ENCODE measurements at regions not wholly inside any gene's neighbourhood (a gene's known extent, or its start where the extent isn't known, plus 50 kb on each side); places are given as distances from the start of the nearest gene placed in this dataset.

GRCh38 chr9:87085073-87085472 lies 137.8 kb upstream of the GAS1 start:
- H3K27me3 ChIP-seq (ENCODE audit: control insufficient read depth, extremely low read depth, insufficient read depth, low read length), result no peaks in the 10 kb centered on the region
- H3K9ac ChIP-seq (ENCODE audit: control insufficient read depth, extremely low read depth, insufficient read depth, low read length), result no peak overlapping the region
- no peaks in the 10 kb centered on the region for H3K36me3 ChIP-seq (ENCODE audit: control insufficient read depth in 2 of 2, extremely low read depth in 1 of 2, insufficient read depth in 2 of 2, low read length in 2 of 2)
- FAIRE-seq, result no peak
- H3K4me3 ChIP-seq (ENCODE audit: control insufficient read depth in 2 of 3, extremely low read depth in 1 of 3, insufficient read depth in 2 of 3, low read depth in 1 of 3, low read length in 3 of 3), result no peak overlapping the region
- H3K9me1 ChIP-seq (ENCODE audit: control insufficient read depth, extremely low read depth, insufficient read depth, low read length), result no peaks in the 10 kb centered on the region
- H4K20me1 ChIP-seq (ENCODE audit: control insufficient read depth, extremely low read depth, insufficient read depth, low read length), result no peaks in the 10 kb centered on the region
- H3K4me1 ChIP-seq (ENCODE audit: control insufficient read depth, extremely low read depth, insufficient read depth, low read length), result no peaks in the 10 kb centered on the region
- dilution Hi-C loops (cut with MboI; ENCODE audit: extremely low pct_ligation_motif_present, low sequenced_read_pairs), result no loop called here
- no peak for DNase-seq (ENCODE audit: low read depth, low spot score)
- no peak overlapping the region for H3K4me2 ChIP-seq (ENCODE audit: control insufficient read depth, extremely low read depth, insufficient read depth, low read depth, low read length)
- no peak for TF ChIP-seq CTCF (optimal IDR thresholded peaks at IDR 0.05 in 1 of 3, IDR thresholded peaks at IDR 0.05 in 1 of 3, conservative IDR thresholded peaks at IDR 0.05 in 1 of 3; ENCODE audit: extremely low read depth in 1 of 3, insufficient read depth in 2 of 3, low read length in 3 of 3)
- TF ChIP-seq EZH2 (IDR thresholded peaks at IDR 0.05; ENCODE audit: low read length), result no peak
- H2AFZ ChIP-seq (ENCODE audit: control insufficient read depth, low read length), result no peak overlapping the region
- no peaks in the 10 kb centered on the region for H3K79me2 ChIP-seq (ENCODE audit: control insufficient read depth, insufficient read depth, low read length)
- H3K27ac ChIP-seq (ENCODE audit: control insufficient read depth, insufficient read depth, low read length), result no peak overlapping the region
- peaks cover 2% of the 10 kb centered on the region for H3K9me3 ChIP-seq (ENCODE audit: control insufficient read depth, low read depth, low read length)

DNA sequence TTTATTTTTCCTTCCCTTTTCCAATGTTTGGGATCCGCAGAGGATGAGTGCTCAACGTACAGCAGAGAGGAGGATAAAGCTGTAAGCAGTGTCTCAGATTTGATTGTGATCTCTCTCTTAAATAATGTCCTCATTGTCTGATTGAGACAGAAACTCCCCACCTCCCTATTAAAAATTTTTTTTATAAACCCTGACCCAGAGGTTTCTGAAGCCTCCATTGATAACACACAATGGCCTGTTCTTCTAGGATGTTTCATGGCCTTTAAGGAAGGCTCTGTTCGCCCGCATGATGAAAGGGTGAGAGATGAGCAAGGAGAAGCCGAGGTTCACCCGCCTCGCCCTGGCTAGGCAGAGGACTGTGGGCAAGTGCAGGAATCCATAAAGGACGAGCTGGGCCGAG lies 138.2 kb upstream of the GAS1 start:
- Histone ChIP-seq H3K79me2 (ENCODE audit: control insufficient read depth, insufficient read depth, low read length) (no peaks in the 10 kb centered on the region), H3K9ac (ENCODE audit: control insufficient read depth, extremely low read depth, insufficient read depth, low read length) (no peak overlapping the region), H3K9me1 (ENCODE audit: control insufficient read depth, extremely low read depth, insufficient read depth, low read length) (no peaks in the 10 kb centered on the region), H3K4me2 (ENCODE audit: control insufficient read depth, extremely low read depth, insufficient read depth, low read depth, low read length) (no peak overlapping the region), H3K4me3 (ENCODE audit: control insufficient read depth in 2 of 3, extremely low read depth in 1 of 3, insufficient read depth in 2 of 3, low read depth in 1 of 3, low read length in 3 of 3) (no peak overlapping the region), H2AFZ (ENCODE audit: control insufficient read depth, low read length) (no peak overlapping the region), H3K27me3 (ENCODE audit: control insufficient read depth, extremely low read depth, insufficient read depth, low read length) (no peaks in the 10 kb centered on the region), H3K4me1 (ENCODE audit: control insufficient read depth, extremely low read depth, insufficient read depth, low read length) (no peaks in the 10 kb centered on the region), H3K36me3 (ENCODE audit: control insufficient read depth in 2 of 2, extremely low read depth in 1 of 2, insufficient read depth in 2 of 2, low read length in 2 of 2) (no peaks in the 10 kb centered on the region), H3K27ac (ENCODE audit: control insufficient read depth, insufficient read depth, low read length) (no peak overlapping the region), H3K9me3 (ENCODE audit: control insufficient read depth, low read depth, low read length) (peaks cover 2% of the 10 kb centered on the region), H4K20me1 (ENCODE audit: control insufficient read depth, extremely low read depth, insufficient read depth, low read length) (no peaks in the 10 kb centered on the region)
- no peak for TF ChIP-seq EZH2 (IDR thresholded peaks at IDR 0.05; ENCODE audit: low read length)
- TF ChIP-seq CTCF (optimal IDR thresholded peaks at IDR 0.05 in 1 of 3, IDR thresholded peaks at IDR 0.05 in 1 of 3, conservative IDR thresholded peaks at IDR 0.05 in 1 of 3; ENCODE audit: extremely low read depth in 1 of 3, insufficient read depth in 2 of 3, low read length in 3 of 3), result no peak
- FAIRE-seq, result no peak
- no peak for DNase-seq (ENCODE audit: low read depth, low spot score)
- dilution Hi-C loops (cut with MboI; ENCODE audit: extremely low pct_ligation_motif_present, low sequenced_read_pairs), result no loop called here
